ENCODE measurements at regions not wholly inside any gene's neighbourhood (a gene's known extent, or its start where the extent isn't known, plus 50 kb on each side); places are given as distances from the start of the nearest gene placed in this dataset.

DNA sequence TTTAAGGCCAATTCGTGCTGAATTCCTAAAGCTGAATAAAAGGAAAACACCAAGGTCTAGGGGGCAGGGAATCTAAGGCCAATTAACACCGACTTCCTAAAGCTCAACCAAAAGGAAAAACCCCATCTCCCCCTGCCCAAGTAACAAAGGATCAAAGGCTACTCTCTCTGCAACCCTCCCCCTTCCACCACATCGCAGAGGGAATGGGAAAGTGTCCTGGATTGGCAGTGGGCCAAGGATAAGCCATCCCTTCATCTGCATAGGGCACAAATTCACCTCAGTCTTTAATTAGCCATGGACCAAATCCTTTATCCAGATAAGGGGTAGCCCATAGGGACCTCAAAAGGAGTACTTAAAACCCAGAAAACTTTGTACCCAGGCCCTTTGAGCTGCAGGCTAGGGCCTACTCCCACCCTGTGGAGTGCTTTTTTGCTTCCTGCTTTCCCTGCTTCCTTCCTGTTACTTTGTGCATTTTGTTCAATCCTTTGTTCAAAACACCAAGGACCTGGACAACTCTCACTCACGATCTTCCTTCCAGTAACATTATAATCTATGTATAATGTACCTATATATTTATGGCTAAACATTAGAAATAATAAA, 2119.8 kb upstream of the CELF4 start:
- H3K36me3 ChIP-seq (ENCODE audit: control insufficient read depth, insufficient read depth, low read length) = no peaks in the 10 kb centered on the region

DNA sequence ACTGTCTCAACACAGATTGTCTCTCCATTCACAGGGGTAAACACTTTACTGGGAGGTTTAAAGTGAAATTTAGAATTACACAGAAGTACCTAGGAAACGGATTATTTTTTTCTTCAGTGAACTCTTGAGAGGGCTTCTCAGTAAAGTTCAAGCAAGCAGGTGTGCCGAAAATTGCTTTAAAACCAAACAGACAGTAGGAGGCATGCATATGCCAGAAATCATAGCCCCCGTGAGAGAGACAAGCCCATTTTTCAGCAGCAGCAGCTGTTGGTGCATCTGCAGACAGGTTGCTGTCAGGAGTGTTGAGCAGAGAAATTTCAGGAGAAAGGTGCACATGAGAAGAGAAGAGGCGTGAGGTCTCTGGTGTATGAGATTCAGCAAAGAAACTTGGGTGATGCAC, 2115.5 kb upstream of the CELF4 start:
- TF ChIP-seq, protein P1, sequence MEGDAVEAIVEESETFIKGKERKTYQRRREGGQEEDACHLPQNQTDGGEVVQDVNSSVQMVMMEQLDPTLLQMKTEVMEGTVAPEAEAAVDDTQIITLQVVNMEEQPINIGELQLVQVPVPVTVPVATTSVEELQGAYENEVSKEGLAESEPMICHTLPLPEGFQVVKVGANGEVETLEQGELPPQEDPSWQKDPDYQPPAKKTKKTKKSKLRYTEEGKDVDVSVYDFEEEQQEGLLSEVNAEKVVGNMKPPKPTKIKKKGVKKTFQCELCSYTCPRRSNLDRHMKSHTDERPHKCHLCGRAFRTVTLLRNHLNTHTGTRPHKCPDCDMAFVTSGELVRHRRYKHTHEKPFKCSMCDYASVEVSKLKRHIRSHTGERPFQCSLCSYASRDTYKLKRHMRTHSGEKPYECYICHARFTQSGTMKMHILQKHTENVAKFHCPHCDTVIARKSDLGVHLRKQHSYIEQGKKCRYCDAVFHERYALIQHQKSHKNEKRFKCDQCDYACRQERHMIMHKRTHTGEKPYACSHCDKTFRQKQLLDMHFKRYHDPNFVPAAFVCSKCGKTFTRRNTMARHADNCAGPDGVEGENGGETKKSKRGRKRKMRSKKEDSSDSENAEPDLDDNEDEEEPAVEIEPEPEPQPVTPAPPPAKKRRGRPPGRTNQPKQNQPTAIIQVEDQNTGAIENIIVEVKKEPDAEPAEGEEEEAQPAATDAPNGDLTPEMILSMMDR (IDR thresholded peaks at IDR 0.05; ENCODE audit: insufficient read depth, low read length, poor library complexity, severe bottlenecking) = no peak
- H3K27me3 ChIP-seq (replicated peaks; ENCODE audit: control insufficient read depth, insufficient read depth, low read length) = no peaks in the 10 kb centered on the region
- no peak for DNase-seq (ENCODE audit: extremely low read depth, insufficient read length)
- no peaks in the 10 kb centered on the region for H3K36me3 ChIP-seq (ENCODE audit: control insufficient read depth, insufficient read depth, low read length)
- no peak overlapping the region for H3K4me3 ChIP-seq (replicated peaks; ENCODE audit: low read depth, low read length)

More for the DNA sequence above, 2119.8 kb upstream of the CELF4 start:
- Histone ChIP-seq H3K4me3 (replicated peaks; ENCODE audit: low read depth, low read length) (no peak overlapping the region), H3K27me3 (replicated peaks; ENCODE audit: control insufficient read depth, insufficient read depth, low read length) (no peaks in the 10 kb centered on the region)
- no peak for DNase-seq (ENCODE audit: extremely low read depth, insufficient read length)
- TF ChIP-seq, protein P1 (IDR thresholded peaks at IDR 0.05; ENCODE audit: insufficient read depth, low read length, poor library complexity, severe bottlenecking) = no peak

DNA sequence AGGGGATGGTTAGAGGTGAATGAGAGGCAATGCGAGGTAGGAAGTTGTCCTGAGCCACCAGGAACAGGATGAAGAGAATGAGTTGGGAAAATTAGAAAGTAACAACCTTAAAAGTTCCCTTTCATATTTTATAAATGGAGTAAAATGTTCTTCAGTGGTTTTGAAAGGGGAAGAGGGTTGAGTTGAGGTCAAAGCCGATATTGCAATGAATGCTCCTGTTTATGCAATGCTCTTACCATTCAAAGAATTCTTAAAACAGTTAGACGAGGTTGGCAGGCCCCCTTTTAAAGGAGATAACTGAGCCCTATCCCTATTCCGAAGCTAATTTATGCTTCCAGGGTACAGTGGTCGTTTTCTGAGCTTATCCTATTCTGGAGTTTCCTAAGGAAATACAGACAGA, 2110.3 kb upstream of the CELF4 start:
- TF ChIP-seq, protein P1 (IDR thresholded peaks at IDR 0.05; ENCODE audit: insufficient read depth, low read length, poor library complexity, severe bottlenecking) = no peak

DNA sequence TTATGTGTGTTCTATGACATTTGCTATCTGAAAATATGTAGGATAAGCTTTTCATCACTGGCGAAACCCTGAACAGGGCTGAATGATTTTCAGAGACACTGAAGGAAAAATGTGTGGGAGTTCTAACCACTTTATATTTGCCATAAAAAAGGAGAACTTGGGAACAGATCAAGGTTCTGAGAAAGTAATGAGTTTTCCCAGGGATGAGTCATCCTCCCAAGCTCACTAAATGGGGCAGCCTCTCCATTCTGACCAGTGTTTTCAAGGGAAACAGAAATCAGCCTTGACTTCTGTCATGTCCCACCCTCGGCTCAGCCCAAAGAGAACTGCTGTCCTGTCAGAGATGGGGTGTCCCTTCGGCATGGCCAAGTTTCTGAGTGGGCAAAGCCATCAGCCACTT, 2109.8 kb upstream of the CELF4 start:
- Histone ChIP-seq H3K36me3 (ENCODE audit: control insufficient read depth, insufficient read depth, low read length) (no peaks in the 10 kb centered on the region), H3K27me3 (replicated peaks; ENCODE audit: control insufficient read depth, insufficient read depth, low read length) (no peaks in the 10 kb centered on the region), H3K4me3 (replicated peaks; ENCODE audit: low read depth, low read length) (no peak overlapping the region)
- TF ChIP-seq, protein P1 (IDR thresholded peaks at IDR 0.05; ENCODE audit: insufficient read depth, low read length, poor library complexity, severe bottlenecking) = no peak
- DNase-seq (ENCODE audit: extremely low read depth, insufficient read length) = no peak

More for the DNA sequence above, 2110.3 kb upstream of the CELF4 start:
- DNase-seq (ENCODE audit: extremely low read depth, insufficient read length) = no peak
- Histone ChIP-seq H3K36me3 (ENCODE audit: control insufficient read depth, insufficient read depth, low read length) (no peaks in the 10 kb centered on the region), H3K27me3 (replicated peaks; ENCODE audit: control insufficient read depth, insufficient read depth, low read length) (no peaks in the 10 kb centered on the region), H3K4me3 (replicated peaks; ENCODE audit: low read depth, low read length) (no peak overlapping the region)

DNA sequence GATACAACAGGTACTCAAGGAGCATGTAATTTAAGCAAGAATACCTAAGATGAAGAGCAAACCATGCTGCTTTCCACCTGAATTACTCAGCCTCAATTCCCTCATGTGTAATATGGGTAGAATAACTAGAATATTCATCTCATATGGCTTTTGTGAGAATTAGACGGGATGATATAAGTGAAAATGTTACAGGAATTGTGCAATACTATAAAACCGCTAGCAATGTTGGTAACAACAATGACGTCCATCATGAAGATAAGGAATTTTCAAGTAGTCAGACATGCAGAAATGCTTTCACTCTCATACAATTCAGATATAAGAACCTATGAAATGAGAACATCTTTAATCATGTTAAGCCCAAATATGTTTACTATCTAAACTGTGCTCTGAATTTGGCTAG, 2106.6 kb upstream of the CELF4 start:
- TF ChIP-seq, protein P1 (IDR thresholded peaks at IDR 0.05; ENCODE audit: insufficient read depth, low read length, poor library complexity, severe bottlenecking) = no peak
- no peak for DNase-seq (ENCODE audit: extremely low read depth, insufficient read length)
- no peak overlapping the region for H3K4me3 ChIP-seq (replicated peaks; ENCODE audit: low read depth, low read length)

DNA sequence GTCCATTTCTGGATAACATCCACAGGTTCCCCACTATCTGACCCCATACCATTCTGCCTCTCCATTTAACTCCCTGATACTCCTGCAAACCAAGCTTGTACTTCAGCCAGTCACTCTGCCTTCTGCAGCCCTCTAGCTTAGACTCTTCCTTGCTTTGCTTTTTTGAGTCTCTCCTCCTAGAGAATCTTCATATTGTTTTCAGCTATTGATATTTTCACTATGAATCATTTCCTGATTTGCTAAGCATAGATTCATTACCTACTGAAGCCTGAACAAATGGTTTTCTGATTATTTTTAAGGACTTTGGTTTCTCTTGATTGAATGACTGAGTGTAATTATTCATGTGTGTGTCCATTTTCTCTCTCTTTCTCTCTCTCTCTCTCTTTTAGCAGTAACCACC, 2102.3 kb upstream of the CELF4 start:
- Histone ChIP-seq H3K4me3 (replicated peaks; ENCODE audit: low read depth, low read length) (no peak overlapping the region), H3K36me3 (ENCODE audit: control insufficient read depth, insufficient read depth, low read length) (no peaks in the 10 kb centered on the region), H3K27me3 (replicated peaks; ENCODE audit: control insufficient read depth, insufficient read depth, low read length) (no peaks in the 10 kb centered on the region)
- TF ChIP-seq, protein P1 (IDR thresholded peaks at IDR 0.05; ENCODE audit: insufficient read depth, low read length, poor library complexity, severe bottlenecking) = no peak
- no peak for DNase-seq (ENCODE audit: extremely low read depth, insufficient read length)

More for the DNA sequence above, 2106.6 kb upstream of the CELF4 start:
- no peaks in the 10 kb centered on the region for H3K36me3 ChIP-seq (ENCODE audit: control insufficient read depth, insufficient read depth, low read length)
- no peaks in the 10 kb centered on the region for H3K27me3 ChIP-seq (replicated peaks; ENCODE audit: control insufficient read depth, insufficient read depth, low read length)

Measured in GM06990 (cell line).